ENCODE measurements at regions not wholly inside any gene's neighbourhood (a gene's known extent, or its start where the extent isn't known, plus 50 kb on each side); places are given as distances from the start of the nearest gene placed in this dataset.

DNA sequence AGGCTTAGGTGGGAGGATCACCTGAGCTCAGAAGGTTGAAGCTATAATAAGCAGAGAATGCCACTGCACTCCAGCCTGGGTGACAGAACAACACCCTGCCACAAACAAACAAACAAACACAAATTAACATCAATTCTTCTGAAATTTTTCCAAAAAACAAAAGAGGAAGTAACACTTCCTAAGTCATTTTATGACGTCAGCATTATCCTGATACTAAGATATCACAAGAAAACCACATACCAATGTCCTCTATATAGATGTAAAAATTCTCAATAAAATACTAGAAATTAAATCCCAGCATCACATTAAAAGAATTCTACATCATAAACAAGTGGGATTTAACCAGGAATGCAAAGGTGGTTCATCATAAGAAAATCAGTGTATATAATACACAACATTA is 64.4 kb upstream of the STK26 start:
- TF ChIP-seq, protein P1, sequence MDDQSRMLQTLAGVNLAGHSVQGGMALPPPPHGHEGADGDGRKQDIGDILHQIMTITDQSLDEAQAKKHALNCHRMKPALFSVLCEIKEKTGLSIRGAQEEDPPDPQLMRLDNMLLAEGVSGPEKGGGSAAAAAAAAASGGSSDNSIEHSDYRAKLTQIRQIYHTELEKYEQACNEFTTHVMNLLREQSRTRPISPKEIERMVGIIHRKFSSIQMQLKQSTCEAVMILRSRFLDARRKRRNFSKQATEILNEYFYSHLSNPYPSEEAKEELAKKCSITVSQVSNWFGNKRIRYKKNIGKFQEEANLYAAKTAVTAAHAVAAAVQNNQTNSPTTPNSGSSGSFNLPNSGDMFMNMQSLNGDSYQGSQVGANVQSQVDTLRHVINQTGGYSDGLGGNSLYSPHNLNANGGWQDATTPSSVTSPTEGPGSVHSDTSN (IDR thresholded peaks at IDR 0.05), result no peak
- TF ChIP-seq TEAD4 (IDR thresholded peaks at IDR 0.05; ENCODE audit: borderline replicate concordance, insufficient read depth) (no peak), POLR2AphosphoS5 (IDR thresholded peaks at IDR 0.05; ENCODE audit: low read depth, low read length) (no peak), RCOR1 (IDR thresholded peaks at IDR 0.05; ENCODE audit: low read length) (no peak), RFX5 (IDR thresholded peaks at IDR 0.05; ENCODE audit: low read length) (no peak), RAD21 (IDR thresholded peaks at IDR 0.05; ENCODE audit: low read length) (no peak), TAF1 (IDR thresholded peaks at IDR 0.05; ENCODE audit: borderline replicate concordance, low read depth, low read length) (no peak), EP300 (IDR thresholded peaks at IDR 0.05; ENCODE audit: borderline replicate concordance in 1 of 2, low read depth in 1 of 2, low read length in 1 of 2) (no peak), YY1 (IDR thresholded peaks at IDR 0.05; ENCODE audit: low read depth) (no peak)
- TF ChIP-seq, protein P2, sequence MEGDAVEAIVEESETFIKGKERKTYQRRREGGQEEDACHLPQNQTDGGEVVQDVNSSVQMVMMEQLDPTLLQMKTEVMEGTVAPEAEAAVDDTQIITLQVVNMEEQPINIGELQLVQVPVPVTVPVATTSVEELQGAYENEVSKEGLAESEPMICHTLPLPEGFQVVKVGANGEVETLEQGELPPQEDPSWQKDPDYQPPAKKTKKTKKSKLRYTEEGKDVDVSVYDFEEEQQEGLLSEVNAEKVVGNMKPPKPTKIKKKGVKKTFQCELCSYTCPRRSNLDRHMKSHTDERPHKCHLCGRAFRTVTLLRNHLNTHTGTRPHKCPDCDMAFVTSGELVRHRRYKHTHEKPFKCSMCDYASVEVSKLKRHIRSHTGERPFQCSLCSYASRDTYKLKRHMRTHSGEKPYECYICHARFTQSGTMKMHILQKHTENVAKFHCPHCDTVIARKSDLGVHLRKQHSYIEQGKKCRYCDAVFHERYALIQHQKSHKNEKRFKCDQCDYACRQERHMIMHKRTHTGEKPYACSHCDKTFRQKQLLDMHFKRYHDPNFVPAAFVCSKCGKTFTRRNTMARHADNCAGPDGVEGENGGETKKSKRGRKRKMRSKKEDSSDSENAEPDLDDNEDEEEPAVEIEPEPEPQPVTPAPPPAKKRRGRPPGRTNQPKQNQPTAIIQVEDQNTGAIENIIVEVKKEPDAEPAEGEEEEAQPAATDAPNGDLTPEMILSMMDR (IDR thresholded peaks at IDR 0.05), result no peak
- TF ChIP-seq, protein P3, sequence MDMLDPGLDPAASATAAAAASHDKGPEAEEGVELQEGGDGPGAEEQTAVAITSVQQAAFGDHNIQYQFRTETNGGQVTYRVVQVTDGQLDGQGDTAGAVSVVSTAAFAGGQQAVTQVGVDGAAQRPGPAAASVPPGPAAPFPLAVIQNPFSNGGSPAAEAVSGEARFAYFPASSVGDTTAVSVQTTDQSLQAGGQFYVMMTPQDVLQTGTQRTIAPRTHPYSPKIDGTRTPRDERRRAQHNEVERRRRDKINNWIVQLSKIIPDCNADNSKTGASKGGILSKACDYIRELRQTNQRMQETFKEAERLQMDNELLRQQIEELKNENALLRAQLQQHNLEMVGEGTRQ (IDR thresholded peaks at IDR 0.05; ENCODE audit: borderline replicate concordance, low read depth, low read length), result no peak
- TF ChIP-seq, protein P4, sequence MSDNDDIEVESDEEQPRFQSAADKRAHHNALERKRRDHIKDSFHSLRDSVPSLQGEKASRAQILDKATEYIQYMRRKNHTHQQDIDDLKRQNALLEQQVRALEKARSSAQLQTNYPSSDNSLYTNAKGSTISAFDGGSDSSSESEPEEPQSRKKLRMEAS (IDR thresholded peaks at IDR 0.05; ENCODE audit: low read depth), result no peak

All from SK-N-SH (cell line).